Endothelial cell of umbilical vein (primary cell): ENCODE measurements at regions not wholly inside any gene's neighbourhood (a gene's known extent, or its start where the extent isn't known, plus 50 kb on each side); places are given as distances from the start of the nearest gene placed in this dataset.

Source experiments
- BruUV-seq: library from RNA; stranded (reverse); fragments of 400-500 nt; replicated peaks from 2 replicates; lab custom pipeline; 2021; lab: Mats Ljungman, UMichigan
- CTCF ChIA-PET: fragments of 300-600, 350-600 bp; sonication (Branson Sonifier 250); formaldehyde crosslinking; loops from one replicate; lab custom pipeline; 2021; ENCODE audit warnings: antibody characterized with exemption, inconsistent platforms; lab: Charles Lee
- POLR2A ChIA-PET: fragments of 300-600, 350-600 bp; sonication (Branson Sonifier 250); formaldehyde crosslinking; loops from one replicate; lab custom pipeline; 2021; ENCODE audit warnings: antibody characterized with exemption, inconsistent platforms; lab: Charles Lee
- DNase-seq: peaks from one replicate; pipeline ENCODE4 v3.0.0-alpha.2; 2011; ENCODE audit warnings: low read depth, low spot score
- FAIRE-seq: peaks from 2 replicates; lab custom pipeline; 2011; peaks lifted over from hg19 to GRCh38; lab: Jason Lieb, UNC
- H2AFZ ChIP-seq: 2 replicates; pipeline ENCODE4 v1.6.0; 2012; ENCODE audit warnings: low read depth, low read length, control low read depth, inconsistent platforms
- H3K27ac ChIP-seq: 2 replicates; pipeline ENCODE4 v1.5.1; 2011; ENCODE audit warnings: low read depth, mild to moderate bottlenecking, control low read depth, low read length, moderate library complexity; ENCODE audit not compliant: insufficient read depth
- H3K27me3 ChIP-seq, 2 experiments: 2 replicates each; pipeline versions ENCODE4 v1.6.0 to v1.6.1; 2011; ENCODE audit warnings: low read length in 2 of 2, mixed read lengths in 1 of 2; ENCODE audit not compliant: control insufficient read depth in 2 of 2, insufficient read depth in 2 of 2
- H3K36me3 ChIP-seq, 2 experiments: 2 replicates in 1 of 2; 3 replicates in 1 of 2; pipeline ENCODE4 v1.5.1; 2011; ENCODE audit warnings: low read length in 2 of 2, mild to moderate bottlenecking in 1 of 2, moderate library complexity in 1 of 2; ENCODE audit not compliant: control insufficient read depth in 2 of 2, insufficient read depth in 2 of 2; ENCODE audit errors: extremely low read depth in 1 of 2
- H3K4me1 ChIP-seq: 3 replicates; pipeline ENCODE4 v1.5.1; 2011; ENCODE audit warnings: mild to moderate bottlenecking, low read length; ENCODE audit not compliant: control insufficient read depth, insufficient read depth; ENCODE audit errors: extremely low read depth
- H3K4me2 ChIP-seq: 2 replicates; pipeline ENCODE4 v1.6.1; 2011; ENCODE audit warnings: low read length, control low read depth, mixed read lengths; ENCODE audit not compliant: insufficient read depth
- H3K4me3 ChIP-seq, 3 experiments: fragments of 200-600 bp in 1 of 3; sonication (generic), shearing (Covaris generic) in 1 of 3; replicated peaks in 1 of 3; 2 replicates each; pipeline ENCODE4 v1.5.1; 2011 to 2016; ENCODE audit warnings: control low read depth in 3 of 3, low read length in 3 of 3, mild to moderate bottlenecking in 2 of 3, inconsistent platforms in 1 of 3, low read depth in 1 of 3, moderate library complexity in 1 of 3; ENCODE audit not compliant: insufficient read depth in 1 of 3
- H3K79me2 ChIP-seq: 2 replicates; pipeline ENCODE4 v1.6.0; 2012; ENCODE audit warnings: low read length, inconsistent platforms; ENCODE audit not compliant: control insufficient read depth, insufficient read depth
- H3K9ac ChIP-seq: replicated peaks from 2 replicates; pipeline ENCODE3; 2011; ENCODE audit warnings: low read length, control low read depth; ENCODE audit not compliant: insufficient read depth; ENCODE audit errors: extremely low read depth
- H3K9me1 ChIP-seq: replicated peaks from 3 replicates; pipeline ENCODE4 v1.6.0; 2011; ENCODE audit warnings: mild to moderate bottlenecking, low read length; ENCODE audit not compliant: control insufficient read depth, insufficient read depth; ENCODE audit errors: extremely low read depth
- H3K9me3 ChIP-seq: replicated peaks from 2 replicates; pipeline ENCODE4 v1.5.1; 2012; ENCODE audit warnings: low read length, inconsistent platforms; ENCODE audit not compliant: control insufficient read depth, insufficient read depth
- H4K20me1 ChIP-seq: replicated peaks from 2 replicates; pipeline ENCODE3; 2011; ENCODE audit warnings: mild to moderate bottlenecking, low read length; ENCODE audit not compliant: control insufficient read depth, insufficient read depth; ENCODE audit errors: extremely low read depth
- CTCF ChIP-seq, 2 donors: IDR thresholded peaks; 1 replicate in 1 of 2; 2 replicates in 1 of 2; pipeline ENCODE4 v1.5.1; 2011; ENCODE audit warnings: low read length in 2 of 2, mild to moderate bottlenecking in 2 of 2, moderate library complexity in 2 of 2, control low read depth in 1 of 2, inconsistent platforms in 1 of 2, low read depth in 1 of 2; ENCODE audit not compliant: insufficient read depth in 1 of 2; ENCODE audit errors: extremely low read depth in 1 of 2
- EZH2 ChIP-seq: IDR thresholded peaks from 2 replicates; pipeline ENCODE4 v1.6.1; 2012; ENCODE audit warnings: borderline replicate concordance, low read depth, mild to moderate bottlenecking, moderate library complexity, low read length, inconsistent platforms; ENCODE audit not compliant: severe bottlenecking
- FOS ChIP-seq: IDR thresholded peaks from 2 replicates; pipeline ENCODE4 v1.6.1; 2011; ENCODE audit warnings: mild to moderate bottlenecking, low read length, moderate library complexity, borderline replicate concordance; ENCODE audit not compliant: insufficient read depth
- GATA2 ChIP-seq: IDR thresholded peaks from 2 replicates; pipeline ENCODE4 v1.7.0; 2011; ENCODE audit warnings: low read depth, mild to moderate bottlenecking, moderate library complexity, mixed read lengths, low read length; ENCODE audit not compliant: insufficient read length, insufficient read depth
- JUN ChIP-seq: IDR thresholded peaks from 2 replicates; pipeline ENCODE4 v1.6.1; 2011; ENCODE audit warnings: borderline replicate concordance, low read depth; ENCODE audit not compliant: insufficient read length, insufficient read depth
- MYC ChIP-seq: IDR thresholded peaks from one replicate; pipeline ENCODE4 v1.6.1; 2011; ENCODE audit warnings: mild to moderate bottlenecking, low read depth, low read length
- POLR2A ChIP-seq: IDR thresholded peaks from 2 replicates; pipeline ENCODE4 v1.6.1; 2012; ENCODE audit warnings: low read depth, mild to moderate bottlenecking, control low read depth, low read length
- POLR2AphosphoS5 ChIP-seq: IDR thresholded peaks from 2 replicates; pipeline ENCODE4 v1.6.1; 2012; ENCODE audit warnings: low read depth, mild to moderate bottlenecking, control low read depth, low read length, moderate library complexity; ENCODE audit not compliant: insufficient read depth
- dilution Hi-C: fragments of 300-500 bp; cut with MboI; formaldehyde crosslinking; loops from one replicate; pipeline ENCODE4 v1.15.0; 2019; ENCODE audit warnings: low sequenced_read_pairs; ENCODE audit not compliant: extremely low pct_ligation_motif_present
- intact Hi-C: fragments of 100-400 bp; cut with micrococcal nuclease; formaldehyde crosslinking; loops from one replicate; pipeline ENCODE4 v1.10.0; 2022
- TF ChIP-seq, protein P1 (sequence below): IDR thresholded peaks from 2 replicates; pipeline ENCODE4 v1.6.1; 2011; ENCODE audit not compliant: insufficient read depth, insufficient read length

DNA sequence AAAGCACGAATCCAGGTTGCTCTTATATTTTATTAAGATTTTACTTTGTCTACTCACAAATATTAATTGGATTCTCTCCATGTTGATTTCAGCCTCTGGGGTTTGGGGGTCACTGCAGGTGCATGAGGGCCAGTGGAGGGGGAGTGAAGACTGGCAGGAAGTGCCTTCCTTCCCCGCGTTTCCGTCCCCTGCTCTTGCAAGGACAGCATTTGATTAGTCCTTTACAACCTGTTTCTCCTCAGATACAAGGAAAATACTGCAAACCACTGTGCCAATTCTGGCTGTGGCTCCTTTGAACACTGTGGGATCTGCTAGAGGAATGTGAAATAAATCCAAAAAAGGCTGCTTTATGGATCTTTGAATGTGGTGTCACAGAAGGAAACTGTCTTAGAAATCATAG, 291.8 kb downstream of the ETNK1 start:
- DNase-seq (no peak), FAIRE-seq (no peak)
- ChIA-PET POLR2A (no interaction called here), CTCF (no interaction called here)
- Histone ChIP-seq H3K9me3 (no peaks in the 10 kb centered on the region), H3K4me1 (no peaks in the 10 kb centered on the region), H3K79me2 (no peaks in the 10 kb centered on the region), H3K4me2 (no peak overlapping the region), H4K20me1 (no peaks in the 10 kb centered on the region), H2AFZ (no peak overlapping the region), H3K9ac (no peak overlapping the region), H3K4me3 (no peak overlapping the region), H3K27ac (no peak overlapping the region), H3K27me3 (no peaks in the 10 kb centered on the region), H3K36me3 (no peaks in the 10 kb centered on the region), H3K9me1 (no peaks in the 10 kb centered on the region)
- dilution Hi-C loops (no loop called here), intact Hi-C loops (no loop called here)
- no TSS peak for BruUV-seq
- no peak for TF ChIP-seq CTCF (IDR thresholded peaks at IDR 0.05; ENCODE audit: extremely low read depth in 1 of 2, insufficient read depth in 1 of 2, low read depth in 1 of 2, low read length in 2 of 2)
- TF ChIP-seq, protein P1, sequence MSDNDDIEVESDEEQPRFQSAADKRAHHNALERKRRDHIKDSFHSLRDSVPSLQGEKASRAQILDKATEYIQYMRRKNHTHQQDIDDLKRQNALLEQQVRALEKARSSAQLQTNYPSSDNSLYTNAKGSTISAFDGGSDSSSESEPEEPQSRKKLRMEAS, result no peak
- TF ChIP-seq POLR2AphosphoS5, result no peak
- no peak for TF ChIP-seq MYC
- TF ChIP-seq POLR2A, result no peak
- TF ChIP-seq EZH2, result no peak
- no peak for TF ChIP-seq JUN
- TF ChIP-seq GATA2, result no peak
- no peak for TF ChIP-seq FOS
